Activated B cell treated with CpG ODN at 0.5 μM for 24 hours (primary cell): ENCODE measurements at regions not wholly inside any gene's neighbourhood (a gene's known extent, or its start where the extent isn't known, plus 50 kb on each side); places are given as distances from the start of the nearest gene placed in this dataset.

Experiments
- ATAC-seq: fragments of 200-7000 bp; cut with Tn5 transposase; one replicate; pipeline ENCODE4 v1.10.0; 2021; ENCODE audit warnings: low read depth, mild to moderate bottlenecking, moderate library complexity
- CTCF ChIA-PET: fragments of 350-600 bp; sonication (Branson Sonifier 250); formaldehyde crosslinking; loops from one replicate; lab custom pipeline; 2021; ENCODE audit warnings: antibody characterized with exemption; lab: Charles Lee
- POLR2A ChIA-PET: fragments of 350-600 bp; sonication (Branson Sonifier 250); formaldehyde crosslinking; loops from one replicate; lab custom pipeline; 2021; ENCODE audit warnings: antibody characterized with exemption; lab: Charles Lee
- DNase-seq: peaks from one replicate; pipeline ENCODE4 v3.0.0; 2022
- H3K27ac Mint-ChIP-seq: one replicate; pipeline ENCODE4 v1.8.0; 2020; ENCODE audit warnings: mixed read lengths
- H3K27me3 Mint-ChIP-seq: one replicate; pipeline ENCODE4 v1.8.0; 2021; ENCODE audit warnings: mixed read lengths
- H3K36me3 Mint-ChIP-seq: one replicate; pipeline ENCODE4 v1.8.0; 2021; ENCODE audit warnings: low read depth, mixed read lengths
- H3K4me1 Mint-ChIP-seq: one replicate; pipeline ENCODE4 v1.8.0; 2021; ENCODE audit warnings: mixed read lengths
- H3K4me3 Mint-ChIP-seq: one replicate; pipeline ENCODE4 v1.8.0; 2020; ENCODE audit warnings: mild to moderate bottlenecking, mixed read lengths
- H3K9me3 Mint-ChIP-seq: one replicate; pipeline ENCODE4 v1.8.0; 2020; ENCODE audit warnings: mixed read lengths
- CTCF ChIP-seq: fragments of 200-600 bp; IDR thresholded peaks from one replicate; pipeline ENCODE4 v1.8.0; 2022; ENCODE audit warnings: antibody characterized with exemption, mild to moderate bottlenecking
- intact Hi-C: fragments of 100-400 bp; cut with micrococcal nuclease; formaldehyde crosslinking; loops from one replicate; pipeline ENCODE4 v1.15.1; 2024

GRCh38 chr9:118586978-118587377, 782.3 kb downstream of the BRINP1 start:
- H3K4me1 Mint-ChIP-seq = no peaks in the 10 kb centered on the region
- no peak for ATAC-seq

GRCh38 chr9:118594428-118594827, 774.8 kb downstream of the BRINP1 start:
- Mint-ChIP-seq H3K36me3 (no peaks in the 10 kb centered on the region), H3K4me1 (no peaks in the 10 kb centered on the region), H3K4me3 (no peak overlapping the region), H3K27me3 (no peaks in the 10 kb centered on the region), H3K27ac (no peak overlapping the region), H3K9me3 (no peaks in the 10 kb centered on the region)
- intact Hi-C loops = no loop called here
- CTCF ChIA-PET = no interaction called here
- POLR2A ChIA-PET = no interaction called here
- no peak for ATAC-seq
- DNase-seq = no peak
- no peak for TF ChIP-seq CTCF

More at GRCh38 chr9:118586978-118587377, 782.3 kb downstream of the BRINP1 start:
- peaks cover 2% of the 10 kb centered on the region for H3K9me3 Mint-ChIP-seq
- TF ChIP-seq CTCF = no peak
- ChIA-PET POLR2A (no interaction called here), CTCF (no interaction called here)
- no peak overlapping the region for H3K4me3 Mint-ChIP-seq
- intact Hi-C loops = no loop called here
- no peak overlapping the region for H3K27ac Mint-ChIP-seq
- DNase-seq = no peak
- no peaks in the 10 kb centered on the region for H3K27me3 Mint-ChIP-seq
- no peaks in the 10 kb centered on the region for H3K36me3 Mint-ChIP-seq

- Mint-ChIP-seq H3K4me3 (no peak overlapping the region), H3K9me3 (no peaks in the 10 kb centered on the region), H3K27ac (no peak overlapping the region), H3K36me3 (no peaks in the 10 kb centered on the region), H3K27me3 (no peaks in the 10 kb centered on the region), H3K4me1 (no peaks in the 10 kb centered on the region)
- ChIA-PET POLR2A (no interaction called here), CTCF (no interaction called here)
- intact Hi-C loops = no loop called here
- TF ChIP-seq CTCF = no peak
- DNase-seq = no peak
- ATAC-seq = no peak
These were observed 773.4 kb downstream of the BRINP1 start for GRCh38 chr9:118595719-118596305.

- H3K9me3 Mint-ChIP-seq = no peaks in the 10 kb centered on the region
- H3K4me3 Mint-ChIP-seq = no peak overlapping the region
- ATAC-seq (no peak), DNase-seq (no peak)
- TF ChIP-seq CTCF = no peak
- intact Hi-C loops = no loop called here
- no peaks in the 10 kb centered on the region for H3K4me1 Mint-ChIP-seq
- no peaks in the 10 kb centered on the region for H3K27me3 Mint-ChIP-seq
- no peak overlapping the region for H3K27ac Mint-ChIP-seq
- ChIA-PET CTCF (no interaction called here), POLR2A (no interaction called here)
- no peaks in the 10 kb centered on the region for H3K36me3 Mint-ChIP-seq
These were observed 772.7 kb downstream of the BRINP1 start for GRCh38 chr9:118596374-118597015.

- CTCF ChIA-PET = no interaction called here
- Mint-ChIP-seq H3K4me3 (no peak overlapping the region), H3K36me3 (no peaks in the 10 kb centered on the region), H3K4me1 (no peaks in the 10 kb centered on the region), H3K27ac (no peak overlapping the region), H3K9me3 (peaks cover 3% of the 10 kb centered on the region), H3K27me3 (no peaks in the 10 kb centered on the region)
- POLR2A ChIA-PET = no interaction called here
- DNase-seq (no peak), ATAC-seq (no peak)
- TF ChIP-seq CTCF = no peak
- intact Hi-C loops = no loop called here
These were observed 762.6 kb downstream of the BRINP1 start for GRCh38 chr9:118606668-118607067.
